Endodermal cell (in vitro differentiated cells): ENCODE measurements at regions not wholly inside any gene's neighbourhood (a gene's known extent, or its start where the extent isn't known, plus 50 kb on each side); places are given as distances from the start of the nearest gene placed in this dataset.

ENCODE experiments used
- DNase-seq: peaks from one replicate; pipeline ENCODE4 v3.0.0-alpha.2; 2017
- H3K27ac ChIP-seq: 2 replicates; pipeline ENCODE4 v1.5.1; 2013; ENCODE audit warnings: mild to moderate bottlenecking, low read depth, low read length, moderate library complexity
- H3K27me3 ChIP-seq: 2 replicates; pipeline ENCODE4 v1.6.1; 2013; ENCODE audit warnings: mild to moderate bottlenecking, low read length, moderate library complexity; ENCODE audit not compliant: insufficient read depth, control insufficient read depth, poor library complexity, severe bottlenecking
- H3K36me3 ChIP-seq: 2 replicates; pipeline ENCODE4 v1.7.0; 2013; ENCODE audit warnings: mild to moderate bottlenecking, low read length, moderate library complexity; ENCODE audit not compliant: control insufficient read depth, insufficient read depth
- H3K4me1 ChIP-seq: one replicate; pipeline ENCODE4 v1.7.0; 2013; ENCODE audit warnings: low read length; ENCODE audit not compliant: control insufficient read depth, insufficient read depth
- H3K4me3 ChIP-seq: 2 replicates; pipeline ENCODE4 v1.5.1; 2013; ENCODE audit warnings: mild to moderate bottlenecking, low read length, moderate library complexity
- H3K9ac ChIP-seq: 2 replicates; pipeline ENCODE4 v1.6.1; 2013; ENCODE audit warnings: mild to moderate bottlenecking, low read length, moderate library complexity; ENCODE audit not compliant: poor library complexity, severe bottlenecking; ENCODE audit errors: extremely low read depth
- H3K9me3 ChIP-seq: 2 replicates; pipeline ENCODE4 v1.6.1; 2013; ENCODE audit warnings: mild to moderate bottlenecking, low read length, moderate library complexity; ENCODE audit not compliant: control insufficient read depth
- H3K27ac Mint-ChIP-seq: 2 replicates; pipeline ENCODE4 v1.8.0; 2020; ENCODE audit warnings: mixed read lengths
- H3K27me3 Mint-ChIP-seq: 2 replicates; pipeline ENCODE4 v1.8.0; 2021; ENCODE audit warnings: mild to moderate bottlenecking, mixed read lengths; ENCODE audit not compliant: insufficient read depth
- H3K36me3 Mint-ChIP-seq: 2 replicates; pipeline ENCODE4 v1.8.0; 2020; ENCODE audit warnings: low read depth, mixed read lengths
- H3K4me1 Mint-ChIP-seq: 2 replicates; pipeline ENCODE4 v1.8.0; 2020; ENCODE audit warnings: mixed read lengths
- H3K4me3 Mint-ChIP-seq: 2 replicates; pipeline ENCODE4 v1.8.0; 2020; ENCODE audit warnings: mild to moderate bottlenecking, moderate library complexity, mixed read lengths
- H3K9me3 Mint-ChIP-seq: 2 replicates; pipeline ENCODE4 v1.8.0; 2020; ENCODE audit warnings: mild to moderate bottlenecking, mixed read lengths
- WGBS, 2 experiments: methylation state at CpG; one replicate each; pipeline versions ENCODE4 v1.1.5 to v1.1.7; 2013; ENCODE audit warnings: missing lambda C conversion rate in 2 of 2, mixed read lengths in 1 of 2; ENCODE audit not compliant: insufficient coverage in 1 of 2, insufficient read length in 1 of 2; 5-methylcytosine and 5-hydroxymethylcytosine counted together
- TF ChIP-seq, protein P1 (sequence below): fragments of 200-600 bp; sonication (generic); conservative IDR thresholded peaks from 2 replicates; pipeline ENCODE4 v1.5.0; 2021; ENCODE audit warnings: antibody characterized with exemption, mild to moderate bottlenecking

DNA sequence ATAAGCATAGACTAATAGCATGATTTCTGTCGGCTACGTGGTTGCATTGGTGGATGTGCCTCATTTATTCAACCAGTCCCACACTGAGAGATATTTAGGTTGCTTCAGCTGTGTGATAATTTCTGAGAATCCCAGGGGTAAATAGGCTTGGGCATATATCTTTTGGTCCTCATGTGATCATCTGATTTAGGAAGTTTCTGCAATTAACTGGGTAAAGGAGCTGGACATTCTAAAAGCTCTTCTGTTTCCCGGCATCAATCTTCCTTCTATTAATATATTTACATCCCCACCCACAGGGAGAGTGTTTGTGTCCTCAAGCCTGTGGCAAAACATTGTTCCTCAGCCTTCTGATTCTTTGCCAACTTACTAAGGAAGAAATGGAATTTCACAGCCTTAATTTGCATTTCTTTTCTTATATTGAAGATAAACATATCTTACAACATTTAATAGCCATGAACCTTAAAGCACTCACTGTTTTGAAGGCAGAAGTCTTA is 431.6 kb downstream of the RFC3 start:
- H3K9me3 Mint-ChIP-seq = peaks cover 11% of the 10 kb centered on the region
- Histone ChIP-seq H3K9ac (no peak overlapping the region), H3K27ac (no peak overlapping the region), H3K27me3 (no peaks in the 10 kb centered on the region), H3K36me3 (no peaks in the 10 kb centered on the region), H3K4me3 (no peak overlapping the region), H3K9me3 (peaks cover 5% of the 10 kb centered on the region), H3K4me1 (no peaks in the 10 kb centered on the region)
- peaks cover under 1% of the 10 kb centered on the region for H3K27me3 Mint-ChIP-seq
- no peak overlapping the region for H3K27ac Mint-ChIP-seq
- TF ChIP-seq, protein P1, sequence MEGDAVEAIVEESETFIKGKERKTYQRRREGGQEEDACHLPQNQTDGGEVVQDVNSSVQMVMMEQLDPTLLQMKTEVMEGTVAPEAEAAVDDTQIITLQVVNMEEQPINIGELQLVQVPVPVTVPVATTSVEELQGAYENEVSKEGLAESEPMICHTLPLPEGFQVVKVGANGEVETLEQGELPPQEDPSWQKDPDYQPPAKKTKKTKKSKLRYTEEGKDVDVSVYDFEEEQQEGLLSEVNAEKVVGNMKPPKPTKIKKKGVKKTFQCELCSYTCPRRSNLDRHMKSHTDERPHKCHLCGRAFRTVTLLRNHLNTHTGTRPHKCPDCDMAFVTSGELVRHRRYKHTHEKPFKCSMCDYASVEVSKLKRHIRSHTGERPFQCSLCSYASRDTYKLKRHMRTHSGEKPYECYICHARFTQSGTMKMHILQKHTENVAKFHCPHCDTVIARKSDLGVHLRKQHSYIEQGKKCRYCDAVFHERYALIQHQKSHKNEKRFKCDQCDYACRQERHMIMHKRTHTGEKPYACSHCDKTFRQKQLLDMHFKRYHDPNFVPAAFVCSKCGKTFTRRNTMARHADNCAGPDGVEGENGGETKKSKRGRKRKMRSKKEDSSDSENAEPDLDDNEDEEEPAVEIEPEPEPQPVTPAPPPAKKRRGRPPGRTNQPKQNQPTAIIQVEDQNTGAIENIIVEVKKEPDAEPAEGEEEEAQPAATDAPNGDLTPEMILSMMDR = no peak
- no peaks in the 10 kb centered on the region for H3K36me3 Mint-ChIP-seq
- WGBS, 2 experiments = 94% methylated on average over 3 of the region's 3 CpGs; no CpG with 5 or more reads in 1 of the 2 experiments
- H3K4me3 Mint-ChIP-seq = no peak overlapping the region
- no peak for DNase-seq
- peaks cover 3% of the 10 kb centered on the region for H3K4me1 Mint-ChIP-seq

DNA sequence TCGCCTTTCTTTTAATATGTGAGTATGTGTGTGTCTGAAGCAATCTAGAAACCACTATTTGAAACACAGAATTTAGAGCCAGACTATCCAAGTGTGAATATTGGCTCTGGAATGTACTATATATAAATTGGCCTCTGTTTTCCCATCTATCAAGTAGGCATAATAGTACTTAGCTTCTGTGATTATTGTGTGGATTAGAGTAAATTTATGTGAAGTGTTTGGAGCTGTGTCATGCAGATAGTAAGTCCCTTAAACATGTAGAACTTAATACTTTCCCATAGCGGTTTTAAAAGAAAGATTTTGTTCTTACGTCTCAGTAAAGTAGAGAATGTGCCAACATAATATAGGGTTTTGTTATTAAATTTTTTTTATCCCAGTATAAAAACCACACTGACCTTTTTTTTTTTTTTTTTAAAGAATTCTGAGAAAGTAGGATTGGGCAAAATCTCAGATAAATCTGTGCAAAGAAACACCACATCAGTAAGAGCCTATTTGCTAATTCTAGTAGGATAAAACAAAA is 432.3 kb downstream of the RFC3 start:
- no peak for DNase-seq
- TF ChIP-seq, protein P1 = no peak
- no peak overlapping the region for H3K27ac ChIP-seq
- no peak overlapping the region for H3K9ac ChIP-seq
- Mint-ChIP-seq H3K4me3 (no peak overlapping the region), H3K27ac (no peak overlapping the region), H3K4me1 (peaks cover 3% of the 10 kb centered on the region), H3K27me3 (peaks cover 2% of the 10 kb centered on the region), H3K9me3 (peaks cover 14% of the 10 kb centered on the region), H3K36me3 (no peaks in the 10 kb centered on the region)
- no peak overlapping the region for H3K4me3 ChIP-seq
- no peaks in the 10 kb centered on the region for H3K36me3 ChIP-seq
- WGBS, 2 experiments = 100% methylated on average over 2 of the region's 3 CpGs; no CpG with 5 or more reads in 1 of the 2 experiments
- no peaks in the 10 kb centered on the region for H3K4me1 ChIP-seq
- H3K9me3 ChIP-seq = peaks cover 6% of the 10 kb centered on the region
- H3K27me3 ChIP-seq = no peaks in the 10 kb centered on the region

DNA sequence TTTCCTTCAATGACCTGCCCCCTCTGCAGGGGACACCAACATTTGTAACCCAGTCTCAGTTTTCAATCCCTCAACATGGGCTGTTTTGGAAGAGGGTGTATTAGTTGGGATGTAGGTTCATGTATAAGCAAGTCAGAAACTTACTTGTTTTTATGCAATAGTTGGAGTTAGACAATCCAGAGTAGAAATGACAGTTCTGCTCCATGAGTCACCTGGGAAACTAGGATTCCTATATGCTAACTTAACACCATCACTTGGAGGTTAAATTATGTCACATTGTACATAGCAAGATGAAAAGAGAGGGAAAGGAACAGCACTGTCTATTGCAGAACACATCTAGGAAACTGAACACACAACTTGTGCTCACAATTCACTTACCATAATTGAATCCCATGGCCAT is 436.4 kb downstream of the RFC3 start:
- no peak overlapping the region for H3K4me3 Mint-ChIP-seq
- peaks cover 5% of the 10 kb centered on the region for H3K4me1 Mint-ChIP-seq
- DNase-seq = no peak
- H3K4me1 ChIP-seq = peaks cover 2% of the 10 kb centered on the region
- H3K27ac ChIP-seq = no peak overlapping the region
- peaks cover 6% of the 10 kb centered on the region for H3K9me3 ChIP-seq
- TF ChIP-seq, protein P1 = no peak
- H3K9me3 Mint-ChIP-seq = peaks cover 16% of the 10 kb centered on the region
- no peaks in the 10 kb centered on the region for H3K36me3 ChIP-seq
- H3K27me3 ChIP-seq = no peaks in the 10 kb centered on the region
- H3K9ac ChIP-seq = no peak overlapping the region
- no peak overlapping the region for H3K4me3 ChIP-seq
- peaks cover 2% of the 10 kb centered on the region for H3K27me3 Mint-ChIP-seq
- H3K36me3 Mint-ChIP-seq = no peaks in the 10 kb centered on the region
- no peak overlapping the region for H3K27ac Mint-ChIP-seq
